Prostate gland (tissue), 2 donors: ENCODE measurements at regions not wholly inside any gene's neighbourhood (a gene's known extent, or its start where the extent isn't known, plus 50 kb on each side); places are given as distances from the start of the nearest gene placed in this dataset.

ENCODE experiments used
- DNase-seq: peaks from one replicate; pipeline ENCODE4 v3.0.0-alpha.2; 2019; ENCODE audit warnings: low spot score
- H3K27ac ChIP-seq, 2 donors: fragments of 200-600 bp; sonication (generic); 2 replicates each; pipeline ENCODE4 v1.5.1; 2017 to 2019
- H3K27me3 ChIP-seq: fragments of 200-600 bp; sonication (generic); replicated peaks from 2 replicates; pipeline ENCODE4 v1.5.1; 2019; ENCODE audit not compliant: insufficient read depth
- H3K36me3 ChIP-seq, 2 donors: fragments of 200-600 bp; sonication (generic); 1 replicate in 1 of 2; 2 replicates in 1 of 2; pipeline versions ENCODE4 v1.5.1 to v1.8.1; 2017 to 2019
- H3K4me1 ChIP-seq: fragments of 200-600 bp; sonication (generic); replicated peaks from 2 replicates; pipeline ENCODE4 v1.5.1; 2019
- H3K4me3 ChIP-seq, 2 donors: fragments of 200-600 bp; sonication (generic); 2 replicates each; pipeline ENCODE4 v1.5.1; 2017 to 2019
- H3K9me3 ChIP-seq: fragments of 200-600 bp; sonication (generic); 2 replicates; pipeline ENCODE4 v1.5.1; 2017
- POLR2A ChIP-seq: fragments of 450-650 bp; IDR thresholded peaks from one replicate; pipeline ENCODE4 v1.6.1; 2016; ENCODE audit warnings: antibody characterized with exemption, mild to moderate bottlenecking
- POLR2AphosphoS5 ChIP-seq: sonication (generic); formaldehyde crosslinking; IDR thresholded peaks from one replicate; pipeline ENCODE4 v1.6.1; 2017; ENCODE audit warnings: antibody characterized with exemption
- WGBS: methylation state at CpG from one replicate; pipeline ENCODE4 v1.1.5; 2018; 5-methylcytosine and 5-hydroxymethylcytosine counted together
- intact Hi-C: fragments of 100-400 bp; cut with DNase I; formaldehyde crosslinking; loops from one replicate; pipeline ENCODE4 v1.14.2; 2022
- TF ChIP-seq, protein P1 (sequence below), 4 experiments: fragments of 200-600 bp in 2 of 4; fragments of 450-650 bp in 2 of 4; sonication (generic) in 2 of 4; IDR thresholded peaks; 1 replicate in 3 of 4; 2 replicates in 1 of 4; pipeline ENCODE4 v1.5.1; 2016 to 2019; ENCODE audit warnings: antibody characterized with exemption in 4 of 4, mild to moderate bottlenecking in 2 of 4, moderate library complexity in 2 of 4

DNA sequence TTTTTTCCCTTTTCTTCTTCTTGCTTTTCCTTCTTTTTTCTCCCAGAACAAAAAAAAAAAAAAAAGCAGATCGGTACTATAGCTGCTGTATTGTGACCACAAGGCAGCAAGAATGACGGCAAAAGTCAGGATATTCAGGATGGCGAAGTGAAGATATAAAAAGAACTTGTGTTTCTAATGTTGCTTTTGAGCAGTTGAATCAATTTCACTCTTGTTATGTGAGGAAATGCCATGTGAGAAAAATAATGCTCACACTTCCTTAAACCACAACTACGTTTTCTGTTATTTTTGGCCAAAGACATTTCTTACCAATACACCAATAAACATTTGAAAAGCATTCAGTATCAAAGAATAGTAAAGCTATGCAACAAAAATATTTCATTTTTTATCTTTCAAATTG, 510.5 kb downstream of the HACE1 start:
- TF ChIP-seq, protein P1, sequence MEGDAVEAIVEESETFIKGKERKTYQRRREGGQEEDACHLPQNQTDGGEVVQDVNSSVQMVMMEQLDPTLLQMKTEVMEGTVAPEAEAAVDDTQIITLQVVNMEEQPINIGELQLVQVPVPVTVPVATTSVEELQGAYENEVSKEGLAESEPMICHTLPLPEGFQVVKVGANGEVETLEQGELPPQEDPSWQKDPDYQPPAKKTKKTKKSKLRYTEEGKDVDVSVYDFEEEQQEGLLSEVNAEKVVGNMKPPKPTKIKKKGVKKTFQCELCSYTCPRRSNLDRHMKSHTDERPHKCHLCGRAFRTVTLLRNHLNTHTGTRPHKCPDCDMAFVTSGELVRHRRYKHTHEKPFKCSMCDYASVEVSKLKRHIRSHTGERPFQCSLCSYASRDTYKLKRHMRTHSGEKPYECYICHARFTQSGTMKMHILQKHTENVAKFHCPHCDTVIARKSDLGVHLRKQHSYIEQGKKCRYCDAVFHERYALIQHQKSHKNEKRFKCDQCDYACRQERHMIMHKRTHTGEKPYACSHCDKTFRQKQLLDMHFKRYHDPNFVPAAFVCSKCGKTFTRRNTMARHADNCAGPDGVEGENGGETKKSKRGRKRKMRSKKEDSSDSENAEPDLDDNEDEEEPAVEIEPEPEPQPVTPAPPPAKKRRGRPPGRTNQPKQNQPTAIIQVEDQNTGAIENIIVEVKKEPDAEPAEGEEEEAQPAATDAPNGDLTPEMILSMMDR (IDR thresholded peaks at IDR 0.05), result no peak
- no peak for TF ChIP-seq POLR2A
- TF ChIP-seq POLR2AphosphoS5, result no peak
- no peaks in the 10 kb centered on the region for H3K36me3 ChIP-seq
- H3K27ac ChIP-seq, result no peak overlapping the region
- H3K4me1 ChIP-seq, result no peaks in the 10 kb centered on the region
- H3K4me3 ChIP-seq, result no peak overlapping the region
- H3K9me3 ChIP-seq, result no peaks in the 10 kb centered on the region
- DNase-seq, result no peak
- no peaks in the 10 kb centered on the region for H3K27me3 ChIP-seq
- 83% methylated on average over 4 of the region's 4 CpGs for WGBS
- intact Hi-C loops, result no loop called here

DNA sequence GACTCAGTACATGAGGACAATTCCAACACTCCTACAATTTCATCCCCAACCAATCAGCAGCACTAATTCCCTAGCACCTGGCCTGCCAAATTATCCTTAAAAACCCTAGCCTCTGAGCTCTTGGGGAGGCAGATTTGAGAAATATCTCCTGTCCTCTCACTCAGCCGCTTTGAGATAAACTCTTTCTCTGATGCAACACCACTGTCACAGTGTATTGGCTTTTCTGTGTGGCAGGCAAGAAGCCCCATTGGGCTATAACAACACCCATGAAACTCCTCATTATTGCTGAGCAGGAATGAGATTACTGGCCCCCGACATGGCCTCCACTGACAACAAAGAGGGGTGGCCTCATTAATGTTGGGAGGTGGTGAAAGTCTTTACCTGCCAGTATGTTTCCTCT, 515.5 kb downstream of the HACE1 start:
- 84% methylated on average over 2 of the region's 2 CpGs for WGBS
- TF ChIP-seq POLR2A, result no peak
- no peak for TF ChIP-seq POLR2AphosphoS5
- TF ChIP-seq, protein P1 (IDR thresholded peaks at IDR 0.05), result no peak
- no peaks in the 10 kb centered on the region for H3K27me3 ChIP-seq
- no peak overlapping the region for H3K4me3 ChIP-seq
- H3K9me3 ChIP-seq, result no peaks in the 10 kb centered on the region
- no peak overlapping the region for H3K27ac ChIP-seq
- no peaks in the 10 kb centered on the region for H3K36me3 ChIP-seq
- intact Hi-C loops, result no loop called here
- no peaks in the 10 kb centered on the region for H3K4me1 ChIP-seq
- no peak for DNase-seq

DNA sequence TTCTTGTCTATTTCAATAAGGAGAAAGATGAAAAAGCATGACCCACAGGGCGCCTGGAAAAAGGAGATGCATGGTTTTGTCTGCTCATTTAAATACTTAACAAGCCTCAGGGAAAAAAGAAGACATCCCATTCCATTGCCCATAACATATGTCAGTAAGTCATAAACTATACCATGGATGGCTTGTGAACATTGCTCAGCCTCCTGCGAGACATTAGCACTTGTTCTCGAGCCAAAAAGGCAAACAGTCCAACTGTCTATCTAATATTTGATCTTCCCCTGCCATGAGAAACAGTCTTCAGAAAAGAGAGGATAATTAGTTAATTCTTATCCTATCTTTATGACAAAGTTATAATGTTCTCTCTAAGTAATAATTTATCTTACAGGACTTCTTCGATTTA, 527.4 kb downstream of the HACE1 start:
- Histone ChIP-seq H3K27ac (no peak overlapping the region), H3K4me3 (no peak overlapping the region), H3K9me3 (no peaks in the 10 kb centered on the region), H3K36me3 (no peaks in the 10 kb centered on the region), H3K27me3 (no peaks in the 10 kb centered on the region), H3K4me1 (no peaks in the 10 kb centered on the region)
- 29% methylated on average over 4 of the region's 4 CpGs for WGBS
- no peak for DNase-seq
- intact Hi-C loops, result no loop called here
- no peak for TF ChIP-seq POLR2A
- no peak for TF ChIP-seq POLR2AphosphoS5
- TF ChIP-seq, protein P1 (IDR thresholded peaks at IDR 0.05), result no peak

DNA sequence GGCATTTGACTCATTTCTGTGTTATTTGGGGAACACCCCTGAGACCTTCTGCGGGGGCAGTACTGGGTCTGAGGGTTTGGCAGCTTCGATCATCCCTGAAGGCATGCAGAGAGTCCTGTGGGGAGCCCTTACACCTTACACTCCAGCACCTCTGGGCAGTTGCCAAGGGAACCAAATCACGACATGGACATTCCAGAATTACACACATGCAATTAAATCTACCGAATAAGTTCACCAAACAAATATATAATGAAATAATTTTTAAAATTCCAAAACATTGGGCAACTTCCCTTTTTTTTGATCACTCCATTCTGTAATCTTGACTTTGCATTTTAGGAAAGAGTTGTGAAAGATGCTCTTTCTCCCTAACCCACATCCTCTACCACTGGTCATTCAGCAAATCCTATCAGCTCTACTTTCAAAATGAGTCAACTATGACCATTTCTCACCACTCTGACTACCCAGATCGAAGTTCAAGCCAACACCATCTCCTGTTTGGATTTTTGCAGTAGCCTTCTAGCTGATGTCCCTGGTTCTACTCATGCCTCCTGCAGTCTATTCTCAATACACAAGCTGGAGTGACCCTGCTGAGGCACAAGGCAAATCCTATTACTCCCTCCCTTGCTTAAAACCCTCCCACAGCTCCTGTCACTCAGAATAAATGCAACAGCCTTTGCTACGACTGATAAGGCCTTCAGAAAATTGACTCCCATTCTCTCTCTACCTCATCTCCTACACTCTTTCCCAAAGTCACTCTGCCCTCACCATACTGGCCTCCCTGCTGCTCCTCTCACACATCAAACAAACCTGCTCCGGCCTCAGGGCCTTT, 533.3 kb downstream of the HACE1 start:
- no peaks in the 10 kb centered on the region for H3K9me3 ChIP-seq
- TF ChIP-seq, protein P1 (IDR thresholded peaks at IDR 0.05), result no peak
- TF ChIP-seq POLR2A (no peak), POLR2AphosphoS5 (no peak)
- no peak for DNase-seq
- no peak overlapping the region for H3K4me3 ChIP-seq
- intact Hi-C loops, result no loop called here
- H3K27ac ChIP-seq, result no peak overlapping the region
- no peaks in the 10 kb centered on the region for H3K27me3 ChIP-seq
- no peaks in the 10 kb centered on the region for H3K36me3 ChIP-seq
- H3K4me1 ChIP-seq, result no peaks in the 10 kb centered on the region
- 77% methylated on average over 7 of the region's 7 CpGs for WGBS
